Caco-2 (cell line): ENCODE measurements at regions not wholly inside any gene's neighbourhood (a gene's known extent, or its start where the extent isn't known, plus 50 kb on each side); places are given as distances from the start of the nearest gene placed in this dataset.

Experiments used
- BruUV-seq: library from RNA; stranded (reverse); fragments of 400-500 nt; replicated peaks from 2 replicates; lab custom pipeline; 2021; lab: Mats Ljungman, UMichigan
- CTCF ChIA-PET: fragments of 300-600 bp; sonication (Branson Sonifier 250); formaldehyde crosslinking; loops from one replicate; lab custom pipeline; 2022; ENCODE audit warnings: antibody characterized with exemption; lab: Charles Lee
- POLR2A ChIA-PET: fragments of 300-600 bp; sonication (Branson Sonifier 250); formaldehyde crosslinking; loops from one replicate; lab custom pipeline; 2022; ENCODE audit warnings: antibody characterized with exemption; lab: Charles Lee
- DNase-seq, 2 experiments: peaks; one replicate each; pipeline versions ENCODE4 v3.0.0 to v3.0.0-alpha.2; 2020 to 2022
- H3K27me3 ChIP-seq: replicated peaks from 2 replicates; pipeline ENCODE4 v1.6.0; 2011; ENCODE audit warnings: low read length; ENCODE audit not compliant: control insufficient read depth, insufficient read depth
- H3K36me3 ChIP-seq: 2 replicates; pipeline ENCODE4 v1.5.1; 2011; ENCODE audit warnings: low read length; ENCODE audit not compliant: control insufficient read depth, insufficient read depth
- H3K4me1 ChIP-seq: fragments of 250-450 bp; sonication (Bioruptor Pico); 2 replicates; pipeline ENCODE4 v1.5.1; 2020; ENCODE audit warnings: mild to moderate bottlenecking
- H3K4me3 ChIP-seq: 2 replicates; pipeline ENCODE4 v1.5.1; 2011; ENCODE audit warnings: low read depth, mild to moderate bottlenecking, control low read depth, low read length
- H3K9me3 ChIP-seq: fragments of 250-450 bp; sonication (Bioruptor Pico); 2 replicates; pipeline ENCODE4 v1.5.1; 2020; ENCODE audit warnings: mild to moderate bottlenecking, moderate library complexity
- H3K27ac Mint-ChIP-seq: one replicate; pipeline ENCODE4 v1.8.0; 2022; ENCODE audit warnings: mixed read lengths; ENCODE audit not compliant: unreplicated experiment
- H3K27me3 Mint-ChIP-seq: one replicate; pipeline ENCODE4 v1.8.0; 2022; ENCODE audit warnings: mixed read lengths; ENCODE audit not compliant: insufficient read depth, unreplicated experiment
- H3K36me3 Mint-ChIP-seq: one replicate; pipeline ENCODE4 v1.8.0; 2022; ENCODE audit warnings: mild to moderate bottlenecking, mixed read lengths; ENCODE audit not compliant: insufficient read depth, unreplicated experiment
- H3K4me1 Mint-ChIP-seq: one replicate; pipeline ENCODE4 v1.8.0; 2022; ENCODE audit warnings: low read depth, mixed read lengths; ENCODE audit not compliant: unreplicated experiment
- H3K4me3 Mint-ChIP-seq: one replicate; pipeline ENCODE4 v1.8.0; 2022; ENCODE audit warnings: mild to moderate bottlenecking, moderate library complexity, mixed read lengths; ENCODE audit not compliant: unreplicated experiment
- H3K9me3 Mint-ChIP-seq: one replicate; pipeline ENCODE4 v1.8.0; 2022; ENCODE audit warnings: mixed read lengths; ENCODE audit not compliant: unreplicated experiment
- CTCF ChIP-seq, 2 experiments: fragments of 200-600 bp in 1 of 2; IDR thresholded peaks; 1 replicate in 1 of 2; 2 replicates in 1 of 2; pipeline versions ENCODE4 v1.5.1 to v1.8.0; 2011 to 2022; ENCODE audit warnings: antibody characterized with exemption in 1 of 2, control low read depth in 1 of 2, inconsistent platforms in 1 of 2, low read depth in 1 of 2, low read length in 1 of 2, mild to moderate bottlenecking in 1 of 2, moderate library complexity in 1 of 2; ENCODE audit not compliant: insufficient read depth in 1 of 2, severe bottlenecking in 1 of 2, unreplicated experiment in 1 of 2
- intact Hi-C: fragments of 100-400 bp; cut with micrococcal nuclease; formaldehyde crosslinking; loops from one replicate; pipeline ENCODE4 v1.10.0; 2022; ENCODE audit not compliant: unreplicated experiment

GRCh38 chr10:28127881-28128280 is 129.0 kb upstream of the ODAD2 start:
- H3K9me3 ChIP-seq, result no peaks in the 10 kb centered on the region
- H3K4me1 ChIP-seq, result no peaks in the 10 kb centered on the region
- peaks cover 15% of the 10 kb centered on the region for H3K9me3 Mint-ChIP-seq
- no TSS peak for BruUV-seq
- no peaks in the 10 kb centered on the region for H3K27me3 Mint-ChIP-seq
- no peak for TF ChIP-seq CTCF (IDR thresholded peaks at IDR 0.05; ENCODE audit: insufficient read depth in 1 of 2, low read depth in 1 of 2, low read length in 1 of 2, severe bottlenecking in 1 of 2, unreplicated experiment in 1 of 2)
- H3K4me1 Mint-ChIP-seq, result no peaks in the 10 kb centered on the region
- peaks cover 6% of the 10 kb centered on the region for H3K36me3 ChIP-seq
- ChIA-PET CTCF (no interaction called here), POLR2A (no interaction called here)
- no peaks in the 10 kb centered on the region for H3K27me3 ChIP-seq
- peaks cover 39% of the 10 kb centered on the region for H3K36me3 Mint-ChIP-seq
- H3K4me3 Mint-ChIP-seq, result no peak overlapping the region
- intact Hi-C loops, result no loop called here
- no peak overlapping the region for H3K4me3 ChIP-seq
- DNase-seq, result no peak
- no peak overlapping the region for H3K27ac Mint-ChIP-seq

- H3K4me3 Mint-ChIP-seq, result no peak overlapping the region
- H3K27me3 ChIP-seq, result no peaks in the 10 kb centered on the region
- no TSS peak for BruUV-seq
- H3K36me3 ChIP-seq, result peaks cover 6% of the 10 kb centered on the region; the same call in 1 of the 2 replicates
- ChIA-PET CTCF (no interaction called here), POLR2A (no interaction called here)
- no peak overlapping the region for H3K4me3 ChIP-seq
- H3K4me1 ChIP-seq, result no peaks in the 10 kb centered on the region
- H3K27ac Mint-ChIP-seq, result no peak overlapping the region
- peaks cover 15% of the 10 kb centered on the region for H3K9me3 Mint-ChIP-seq
- DNase-seq, result no peak
- intact Hi-C loops, result no loop called here
- peaks cover 61% of the 10 kb centered on the region for H3K36me3 Mint-ChIP-seq
- H3K9me3 ChIP-seq, result no peaks in the 10 kb centered on the region
- no peak for TF ChIP-seq CTCF (IDR thresholded peaks at IDR 0.05; ENCODE audit: insufficient read depth in 1 of 2, low read depth in 1 of 2, low read length in 1 of 2, severe bottlenecking in 1 of 2, unreplicated experiment in 1 of 2)
- no peaks in the 10 kb centered on the region for H3K27me3 Mint-ChIP-seq
- H3K4me1 Mint-ChIP-seq, result peaks cover 2% of the 10 kb centered on the region
Observed at GRCh38 chr10:28125701-28126100, 126.8 kb upstream of the ODAD2 start.

- Mint-ChIP-seq H3K9me3 (no peaks in the 10 kb centered on the region), H3K27me3 (no peaks in the 10 kb centered on the region), H3K4me1 (peaks cover 7% of the 10 kb centered on the region), H3K27ac (no peak overlapping the region), H3K4me3 (no peak overlapping the region), H3K36me3 (peaks cover 70% of the 10 kb centered on the region)
- Histone ChIP-seq H3K27me3 (no peaks in the 10 kb centered on the region), H3K9me3 (no peaks in the 10 kb centered on the region), H3K4me3 (no peak overlapping the region), H3K36me3 (no peaks in the 10 kb centered on the region), H3K4me1 (no peaks in the 10 kb centered on the region)
- no peak for DNase-seq
- POLR2A ChIA-PET, result no interaction called here
- CTCF ChIA-PET, result interaction anchor here (0.6 to 0.8 kb wide), 2 partner anchors 182 to 285 kb away, joined by 6 to 9 read pairs; partner anchors contain the start of gene MPP7
- no TSS peak for BruUV-seq
- intact Hi-C loops, result no loop called here
- no peak for TF ChIP-seq CTCF (IDR thresholded peaks at IDR 0.05; ENCODE audit: insufficient read depth in 1 of 2, low read depth in 1 of 2, low read length in 1 of 2, severe bottlenecking in 1 of 2, unreplicated experiment in 1 of 2)
Observed at GRCh38 chr10:28120795-28121194, 121.9 kb upstream of the ODAD2 start.
